Pancreas (tissue), 10 donors: ENCODE measurements at regions not wholly inside any gene's neighbourhood (a gene's known extent, or its start where the extent isn't known, plus 50 kb on each side); places are given as distances from the start of the nearest gene placed in this dataset.

Source experiments
- ATAC-seq, 4 donors: fragments of 200-7000 bp; cut with Tn5 transposase; one replicate each; pipeline versions ENCODE4 v1.8.0 to v1.9.1; 2020; ENCODE audit warnings: mild to moderate bottlenecking in 4 of 4, moderate library complexity in 4 of 4
- DNase-seq, 6 donors: peaks; one replicate each; pipeline ENCODE4 v3.0.0-alpha.2; 2020
- FAIRE-seq: peaks from 2 replicates; lab custom pipeline; 2012; peaks lifted over from hg19 to GRCh38; lab: Jason Lieb, UNC
- H3K27ac ChIP-seq, 4 donors: fragments of 200-600 bp; sonication (generic); 1 replicate in 3 of 4; 2 replicates in 1 of 4; pipeline versions ENCODE4 v1.5.0 to v1.8.0; 2020
- H3K27me3 ChIP-seq, 4 donors: fragments of 200-600 bp; one replicate each; pipeline ENCODE4 v1.8.0; 2021
- H3K36me3 ChIP-seq, 3 donors: fragments of 200-600 bp; sonication (generic) in 1 of 3; one replicate each; pipeline versions ENCODE4 v1.5.0 to v1.8.0; 2020 to 2021
- H3K4me1 ChIP-seq, 3 donors: fragments of 200-600 bp; one replicate each; pipeline ENCODE4 v1.8.0; 2021
- H3K4me3 ChIP-seq, 4 donors: fragments of 200-600 bp; sonication (generic) in 2 of 4; one replicate each; pipeline versions ENCODE4 v1.5.0 to v1.8.0; 2020 to 2021
- H3K9me3 ChIP-seq, 4 donors: fragments of 200-600 bp; one replicate each; pipeline ENCODE4 v1.8.0; 2021
- CTCF ChIP-seq, 4 donors: fragments of 200-600 bp; sonication (generic) in 3 of 4; IDR thresholded peaks; one replicate each; pipeline versions ENCODE4 v1.5.0 to v1.8.0; 2021; ENCODE audit warnings: antibody characterized with exemption in 4 of 4
- WGBS, 2 donors: extraction: QIAGEN DNeasy Blood & Tissue Kit; methylation state at CpG; one replicate each; pipeline ENCODE4 v1.1.7; 2013; 5-methylcytosine and 5-hydroxymethylcytosine counted together
- intact Hi-C, 3 donors: fragments of 100-400 bp; cut with DNase I; formaldehyde crosslinking; loops; one replicate each; pipeline versions ENCODE4 v1.11.1 to v1.14.2; 2022
- donor health status: healthy with polysubstance abuse.
- donor health status: DM: no; HTN: no; CAD: no; lungs with moderate emphysema.
- donor health status: DM: no; HTN: no; CAD: no.
- donor health status: control.
- donor health status: control.
- donor health status: Bipolar disorder and iron deficiency.
- donor health status: DM: yes; HTN: yes; CAD: no.
- donor health status: DM: no; HTN: no; CAD: no.
- donor health status: DM: no; HTN: no; CAD: no.
- donor health status: DM: yes; HTN: yes; CAD: no.

- Histone ChIP-seq H3K9me3 (no peaks in the 10 kb centered on the region), H3K36me3 (no peaks in the 10 kb centered on the region), H3K4me3 (no peak overlapping the region), H3K27me3 (no peaks in the 10 kb centered on the region), H3K4me1 (no peaks in the 10 kb centered on the region), H3K27ac (no peak overlapping the region)
- no peak for TF ChIP-seq CTCF (IDR thresholded peaks at IDR 0.05)
- DNase-seq (no peak), FAIRE-seq (no peak), ATAC-seq (no peak)
- intact Hi-C loops = no loop called here
These were observed 178.0 kb upstream of the AJAP1 start for GRCh38 chr1:4476394-4476793.

- no peak overlapping the region for H3K27ac ChIP-seq
- intact Hi-C loops = no loop called here
- WGBS, 2 donors = 70 to 75% methylated on average over 18 of the region's 18 CpGs
- peak in 1 of 6 donors; percentile 30 for DNase-seq
- H3K36me3 ChIP-seq = no peaks in the 10 kb centered on the region
- H3K4me1 ChIP-seq = no peaks in the 10 kb centered on the region
- no peak overlapping the region for H3K4me3 ChIP-seq
- FAIRE-seq = no peak
- no peak for TF ChIP-seq CTCF (IDR thresholded peaks at IDR 0.05)
- no peaks in the 10 kb centered on the region for H3K9me3 ChIP-seq
- no peak for ATAC-seq
- no peaks in the 10 kb centered on the region for H3K27me3 ChIP-seq
These were observed 173.0 kb upstream of the AJAP1 start for GRCh38 chr1:4481451-4481850.

GRCh38 chr1:4482526-4482925 is 171.9 kb upstream of the AJAP1 start:
- 72 to 74% methylated on average over 21 of the region's 21 CpGs for WGBS, 2 donors
- Histone ChIP-seq H3K4me1 (no peaks in the 10 kb centered on the region), H3K27me3 (no peaks in the 10 kb centered on the region), H3K36me3 (no peaks in the 10 kb centered on the region), H3K4me3 (no peak overlapping the region), H3K9me3 (no peaks in the 10 kb centered on the region), H3K27ac (no peak overlapping the region)
- no peak for ATAC-seq
- no peak for FAIRE-seq
- peak in 1 of 6 donors; percentile 39 for DNase-seq
- intact Hi-C loops = no loop called here
- TF ChIP-seq CTCF (IDR thresholded peaks at IDR 0.05) = no peak

- TF ChIP-seq CTCF (IDR thresholded peaks at IDR 0.05) = no peak
These were observed 171.3 kb upstream of the AJAP1 start for GRCh38 chr1:4483021-4483625.

GRCh38 chr1:4485398-4485797 is 169.0 kb upstream of the AJAP1 start:
- Histone ChIP-seq H3K4me3 (no peak overlapping the region), H3K4me1 (no peaks in the 10 kb centered on the region), H3K27ac (no peak overlapping the region), H3K27me3 (no peaks in the 10 kb centered on the region), H3K36me3 (no peaks in the 10 kb centered on the region), H3K9me3 (no peaks in the 10 kb centered on the region)
- 16 to 33% methylated on average over 6 of the region's 6 CpGs for WGBS, 2 donors
- ATAC-seq = no peak
- no peak for FAIRE-seq
- peak in 1 of 6 donors; percentile 12 for DNase-seq
- TF ChIP-seq CTCF (IDR thresholded peaks at IDR 0.05) = no peak
- intact Hi-C loops = no loop called here

More at GRCh38 chr1:4483021-4483625, 171.3 kb upstream of the AJAP1 start:
- DNase-seq (peak in 1 of 6 donors; percentile 36), ATAC-seq (no peak), FAIRE-seq (no peak)
- Histone ChIP-seq H3K27me3 (no peaks in the 10 kb centered on the region), H3K4me1 (no peaks in the 10 kb centered on the region), H3K4me3 (no peak overlapping the region), H3K27ac (no peak overlapping the region), H3K9me3 (no peaks in the 10 kb centered on the region), H3K36me3 (no peaks in the 10 kb centered on the region)
- WGBS, 2 donors = 46 to 47% methylated on average over 8 of the region's 8 CpGs
- intact Hi-C loops = no loop called here
